CD4-positive, alpha-beta T cell treated with Interferon gamma for 1 hour (primary cell): ENCODE measurements at regions not wholly inside any gene's neighbourhood (a gene's known extent, or its start where the extent isn't known, plus 50 kb on each side); places are given as distances from the start of the nearest gene placed in this dataset.

Source experiments
- DNase-seq: peaks from one replicate; pipeline ENCODE4 v3.0.0-alpha.2; 2020

DNA sequence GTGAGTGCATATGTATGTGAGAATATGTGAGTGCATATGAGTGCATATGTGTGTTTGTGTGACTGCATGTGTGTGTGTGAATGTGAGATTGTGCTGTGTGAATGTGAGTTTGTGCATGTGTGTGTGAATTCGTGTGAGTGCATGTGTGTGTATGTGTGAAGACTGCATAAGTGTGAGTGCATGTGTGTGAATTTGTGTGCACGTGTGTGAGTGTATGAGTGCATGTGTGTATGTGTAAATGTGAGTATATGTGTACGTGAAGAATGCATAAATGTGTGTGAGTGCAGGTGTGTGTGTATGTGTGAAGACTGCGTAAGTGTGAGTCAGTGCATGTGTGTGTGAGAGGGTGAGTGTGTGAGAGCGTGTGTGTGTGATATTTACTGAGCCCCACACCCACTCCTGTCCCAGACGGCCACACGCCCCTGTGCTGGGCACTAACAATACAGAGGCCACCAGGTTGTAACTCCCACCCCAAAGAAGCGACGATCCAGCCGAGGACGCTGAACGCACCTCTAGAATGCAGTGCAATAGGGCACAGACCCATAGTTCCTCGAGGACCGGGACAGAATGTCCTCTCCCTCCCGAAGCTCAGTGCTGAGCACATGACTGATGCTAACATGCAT lies 97.8 kb downstream of the C16orf95 start:
- DNase-seq = no peak

DNA sequence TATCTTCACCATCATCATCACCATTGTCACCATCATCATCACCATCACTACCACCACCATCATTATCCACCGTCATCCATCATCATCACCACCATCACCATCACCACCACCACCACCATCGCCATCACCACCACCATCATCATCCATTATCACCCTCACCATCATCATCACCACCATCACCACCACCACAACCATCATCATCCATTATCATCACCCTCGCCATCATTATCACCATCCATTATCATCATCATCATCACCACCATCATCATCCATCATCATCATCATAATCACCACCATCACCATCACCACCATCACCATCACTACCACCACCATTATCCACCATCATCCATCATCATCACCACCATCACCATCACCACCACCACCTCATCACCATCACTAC lies 95.6 kb downstream of the C16orf95 start:
- no peak for DNase-seq

DNA sequence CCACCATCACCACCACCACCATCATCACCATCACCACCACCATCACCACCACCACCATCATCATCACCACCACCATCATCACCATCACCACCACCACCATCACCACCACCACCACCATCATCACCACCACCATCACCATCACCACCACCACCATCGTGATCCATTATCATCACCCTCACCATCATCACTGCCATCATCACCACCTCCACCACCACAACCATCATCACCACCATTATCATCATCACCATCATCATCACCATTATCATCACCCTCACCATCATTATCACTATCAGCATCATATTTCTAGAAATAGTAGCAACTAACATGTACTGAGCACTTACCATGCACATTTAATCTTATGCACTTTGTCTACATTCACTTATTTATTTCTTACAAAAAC lies 94.9 kb downstream of the C16orf95 start:
- no peak for DNase-seq

DNA sequence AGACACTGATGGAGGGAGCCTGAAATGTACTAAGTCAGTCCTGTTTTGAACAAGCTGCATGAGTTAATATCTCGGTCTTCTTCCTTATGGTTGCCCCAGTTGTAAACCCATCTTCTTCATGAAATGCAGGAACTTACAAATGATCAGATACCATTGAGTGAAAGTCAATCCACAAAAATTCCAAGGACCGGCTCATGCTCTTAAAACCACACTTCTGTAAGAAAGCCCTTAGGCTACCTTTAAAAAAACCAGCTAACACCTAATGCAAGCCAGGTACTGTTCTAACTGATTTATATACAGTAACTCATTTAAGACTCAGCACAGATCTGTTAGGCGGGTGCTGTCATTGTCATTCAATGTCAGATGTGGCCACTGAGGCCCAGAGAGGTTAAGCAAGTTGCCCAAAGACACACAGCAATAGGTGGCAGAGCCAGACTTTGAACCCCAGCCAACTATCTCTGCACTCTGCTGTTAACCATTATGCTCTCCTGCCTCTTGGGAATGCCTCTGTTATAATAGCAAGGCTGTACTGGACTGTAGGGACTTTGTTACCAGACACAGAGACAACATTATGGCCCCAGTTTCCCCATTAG lies 93.4 kb downstream of the C16orf95 start:
- DNase-seq = no peak

DNA sequence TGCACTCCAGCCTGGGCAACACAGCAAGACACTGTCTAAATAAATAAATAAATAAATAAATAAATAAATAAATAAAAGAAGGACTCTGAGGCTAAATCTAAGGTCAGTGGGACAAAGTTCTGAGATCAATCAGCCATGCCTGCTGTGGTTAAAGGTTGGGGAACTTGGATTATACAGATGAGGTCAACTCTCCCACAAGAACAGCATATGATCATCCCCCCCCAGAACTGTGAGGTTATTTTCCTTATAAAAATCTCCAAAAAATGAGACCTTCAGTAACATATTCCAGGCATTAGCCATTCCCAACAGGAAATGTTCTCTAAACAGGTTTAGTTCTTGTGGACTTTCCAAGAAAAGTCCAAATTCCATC lies 90.3 kb downstream of the C16orf95 start:
- no peak for DNase-seq

DNA sequence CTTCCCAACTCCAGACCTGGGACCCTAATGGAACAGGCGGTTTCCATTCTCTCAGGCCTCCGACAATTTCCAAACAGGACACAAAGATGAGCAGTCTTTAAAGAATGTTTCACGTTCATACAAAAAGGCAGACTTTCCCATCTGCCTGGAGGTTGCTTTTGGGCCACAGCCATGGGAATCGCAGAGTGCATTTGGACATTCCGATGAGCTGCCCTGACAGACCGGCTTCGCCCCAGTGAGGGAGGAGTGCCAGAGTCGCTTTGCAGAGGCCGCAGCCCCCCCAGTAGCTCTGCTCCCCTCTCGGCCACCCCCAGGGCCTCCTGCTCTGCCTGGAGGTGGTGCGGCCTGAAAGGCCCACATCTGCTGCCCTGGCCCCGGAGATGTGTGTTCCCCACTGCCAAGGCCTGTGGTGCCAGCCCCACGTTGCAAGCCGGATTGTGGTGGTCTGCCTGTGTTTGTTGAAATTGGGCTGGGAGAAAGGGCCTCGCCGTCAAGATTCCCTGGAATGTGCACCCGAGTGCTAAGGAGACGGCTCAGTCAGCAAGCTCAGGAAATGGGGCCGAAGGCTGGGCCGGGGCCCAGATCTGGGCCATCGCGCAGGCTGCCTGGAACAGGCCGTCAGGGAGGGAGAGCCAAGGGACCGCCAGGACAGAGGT lies 89.8 kb downstream of the C16orf95 start:
- no peak for DNase-seq

GRCh38 chr16:87228363-87228762 lies 88.8 kb downstream of the C16orf95 start:
- DNase-seq = no peak

GRCh38 chr16:87229230-87230188 lies 87.7 kb downstream of the C16orf95 start:
- DNase-seq = no peak

GRCh38 chr16:87230571-87230970 lies 86.6 kb downstream of the C16orf95 start:
- no peak for DNase-seq

- no peak for DNase-seq
These were observed 85.9 kb downstream of the C16orf95 start for GRCh38 chr16:87231295-87231694.

GRCh38 chr16:87231911-87232310 lies 85.3 kb downstream of the C16orf95 start:
- no peak for DNase-seq

DNA sequence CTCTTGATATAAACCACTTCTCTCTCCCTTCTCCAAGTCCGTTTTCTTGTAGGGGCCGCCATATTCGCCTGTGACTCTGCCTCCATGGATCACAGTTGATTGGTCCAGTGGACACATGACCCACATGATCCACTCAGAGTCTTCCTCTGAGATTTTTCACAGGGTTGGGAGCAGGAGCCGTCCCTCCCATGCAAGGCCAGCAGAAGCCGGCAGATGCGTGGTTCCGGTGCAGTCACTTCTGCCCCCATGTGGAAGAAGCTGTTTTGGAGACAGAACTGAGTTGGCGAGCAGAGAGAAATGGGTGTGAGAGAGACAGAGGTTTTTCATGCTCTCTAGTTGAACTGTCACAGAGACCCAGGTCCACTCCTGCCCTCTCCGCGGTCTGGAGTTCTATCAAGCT lies 83.3 kb downstream of the C16orf95 start:
- no peak for DNase-seq

GRCh38 chr16:87234601-87235000 lies 82.6 kb downstream of the C16orf95 start:
- no peak for DNase-seq

DNA sequence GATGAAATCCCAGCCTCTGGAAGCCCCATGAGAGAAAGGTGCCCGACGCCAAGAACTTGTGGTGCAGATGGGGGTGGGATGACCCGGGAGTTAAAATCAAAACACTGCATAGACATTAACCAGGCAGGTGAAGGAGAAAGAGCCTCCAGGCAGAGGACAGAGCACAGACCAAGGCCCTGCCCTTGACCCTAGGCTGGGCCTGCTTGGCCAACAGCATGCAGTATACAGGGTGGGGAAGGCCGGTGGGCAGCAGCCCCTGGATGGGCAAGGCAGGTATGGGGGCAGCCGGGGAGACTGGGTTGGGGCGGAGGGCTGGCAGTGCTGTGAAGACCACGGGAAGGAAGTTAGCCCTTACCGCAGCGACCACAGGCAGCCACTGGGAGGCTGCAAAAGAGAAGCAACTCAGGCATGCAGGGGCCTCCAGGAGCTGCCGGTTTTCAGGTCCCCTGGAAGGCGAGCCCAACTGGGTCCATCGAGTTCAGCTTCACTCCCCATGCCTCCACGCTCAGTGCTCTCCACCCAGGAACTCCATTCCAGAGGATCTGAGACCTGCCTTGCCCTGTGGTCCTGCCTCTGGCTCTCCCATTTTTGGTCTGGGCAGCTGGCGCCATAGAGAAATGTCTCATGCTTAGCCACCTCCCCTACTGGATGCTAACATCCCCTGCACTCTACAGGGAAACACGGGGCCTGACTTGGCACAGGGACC lies 81.2 kb downstream of the C16orf95 start:
- DNase-seq = no peak

GRCh38 chr16:87236516-87237115 lies 80.6 kb downstream of the C16orf95 start:
- no peak for DNase-seq

DNA sequence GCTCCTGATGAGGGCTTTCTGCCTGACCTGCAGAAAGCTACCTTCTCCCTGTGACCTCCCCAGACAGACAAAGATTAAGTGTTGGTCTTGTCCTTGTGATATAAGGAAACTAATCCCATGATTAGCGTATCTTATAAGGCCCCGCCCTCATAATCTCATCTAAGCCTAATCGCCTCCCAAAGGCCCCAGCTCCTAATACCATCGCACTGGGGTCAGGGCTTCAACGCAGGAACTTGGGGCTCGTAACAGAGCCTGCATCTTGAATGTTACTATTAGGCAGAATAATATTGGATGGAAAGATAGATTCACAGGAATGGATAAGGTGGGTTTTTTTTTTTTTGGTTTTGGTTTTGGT lies 78.9 kb downstream of the C16orf95 start:
- DNase-seq = no peak

DNA sequence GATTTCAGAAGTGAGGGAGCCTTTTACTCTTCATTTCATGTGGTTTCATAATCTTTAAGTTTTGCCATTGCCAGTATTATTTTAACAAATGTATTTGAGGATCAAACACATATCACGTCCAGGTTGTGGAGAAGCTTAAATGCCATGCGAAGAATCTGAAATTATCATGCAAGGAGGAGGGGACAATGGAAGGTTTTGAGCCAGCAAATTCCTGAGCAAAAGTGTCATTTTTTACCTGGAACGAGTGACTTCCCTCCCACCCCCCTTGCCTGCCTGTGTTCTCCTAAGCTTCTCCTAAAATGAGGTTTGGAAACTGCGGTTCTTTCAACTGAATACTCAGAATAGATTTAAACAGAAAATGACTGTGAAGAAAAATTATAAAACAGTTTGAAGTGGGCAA lies 77.6 kb downstream of the C16orf95 start:
- no peak for DNase-seq

DNA sequence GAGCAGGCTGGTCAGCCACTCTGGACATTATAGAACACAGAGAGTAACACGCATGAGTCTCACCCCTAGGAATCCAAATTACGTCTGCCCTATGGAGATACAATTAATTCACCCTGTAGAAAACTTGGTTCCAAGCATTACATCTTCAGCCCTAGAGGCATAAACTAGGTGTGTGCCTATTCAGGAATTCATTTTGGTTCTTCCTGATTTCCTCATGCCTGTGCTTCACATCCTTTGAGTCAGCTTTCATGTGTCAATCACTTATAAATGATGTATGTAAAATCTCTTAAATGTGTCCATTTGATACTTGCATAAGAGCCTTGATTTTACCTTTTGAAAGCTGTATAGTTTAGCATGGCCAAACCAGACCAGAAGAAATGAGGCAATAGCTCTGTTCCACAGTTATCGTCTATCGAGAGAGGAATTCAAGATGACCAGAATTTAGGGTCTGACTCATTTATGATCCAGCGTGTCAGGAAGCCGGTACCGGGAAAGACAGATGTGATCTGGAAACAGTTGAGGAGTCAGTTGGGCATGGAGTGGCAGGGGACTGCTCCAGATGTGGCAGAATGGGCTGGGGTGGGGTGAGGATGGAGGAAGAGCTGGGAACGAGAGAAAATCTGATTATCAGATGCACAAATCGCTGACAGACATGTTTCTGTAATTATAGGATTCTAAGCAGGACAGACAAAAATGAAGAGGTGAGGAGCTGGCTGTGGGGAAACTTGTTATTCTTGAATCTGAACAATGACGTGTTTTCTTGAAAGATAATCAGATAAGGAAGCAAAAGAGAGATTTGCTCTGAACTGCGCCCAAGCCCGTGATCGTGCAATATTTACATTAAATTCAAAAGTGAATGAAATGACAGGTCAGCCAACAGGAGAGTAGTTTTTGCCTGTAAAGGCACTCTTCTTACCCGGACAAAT lies 76.7 kb downstream of the C16orf95 start:
- no peak for DNase-seq

- DNase-seq = no peak
These were observed 75.9 kb downstream of the C16orf95 start for GRCh38 chr16:87241137-87241771.

DNA sequence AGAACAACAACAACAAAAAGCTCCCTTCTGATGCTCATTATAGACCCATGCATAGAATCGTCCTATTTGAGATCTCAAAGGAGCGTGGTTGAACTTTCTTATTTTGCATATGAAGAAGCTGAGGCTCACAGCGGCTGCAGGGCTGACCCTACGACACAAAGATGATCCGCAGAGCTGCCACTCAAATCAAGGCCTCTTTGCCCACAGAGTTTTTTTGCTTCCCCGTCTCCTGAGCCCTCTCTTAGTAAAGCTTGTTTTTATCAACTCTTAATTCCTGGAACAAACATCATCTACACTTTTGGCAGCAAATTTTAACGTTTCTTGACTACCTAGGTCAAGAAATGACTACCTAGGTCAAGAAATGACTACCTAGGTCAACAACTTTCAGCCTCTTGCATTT lies 73.7 kb downstream of the C16orf95 start:
- no peak for DNase-seq

GRCh38 chr16:87244636-87245197 lies 72.5 kb downstream of the C16orf95 start:
- DNase-seq = no peak
